ENCODE measurements at regions not wholly inside any gene's neighbourhood (a gene's known extent, or its start where the extent isn't known, plus 50 kb on each side); places are given as distances from the start of the nearest gene placed in this dataset.

DNA sequence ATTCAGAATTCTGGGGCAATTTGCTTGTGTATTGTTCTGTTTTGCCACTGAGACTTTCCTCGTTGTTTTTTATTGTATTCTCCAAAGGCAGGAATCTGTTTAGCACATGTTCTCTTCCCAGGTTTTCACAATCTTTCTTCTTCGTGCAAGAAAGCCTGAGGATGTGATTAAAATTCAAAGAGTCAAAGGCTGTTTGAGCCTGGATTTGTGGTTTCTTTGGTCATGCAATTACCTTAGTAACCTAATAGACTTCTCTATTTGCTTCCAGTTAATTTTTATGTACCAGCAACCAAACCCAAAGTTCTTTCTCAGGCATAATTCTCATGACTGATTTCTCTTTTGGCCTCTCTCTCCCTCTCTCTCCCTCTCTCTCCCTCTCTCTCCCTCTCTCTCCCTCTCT lies 1420.1 kb upstream of the TENM3 start:
- no peak for DNase-seq (ENCODE audit: low read depth)
- H3K4me3 ChIP-seq (ENCODE audit: low read depth, low read length), result no peak overlapping the region
- TF ChIP-seq, protein P1, sequence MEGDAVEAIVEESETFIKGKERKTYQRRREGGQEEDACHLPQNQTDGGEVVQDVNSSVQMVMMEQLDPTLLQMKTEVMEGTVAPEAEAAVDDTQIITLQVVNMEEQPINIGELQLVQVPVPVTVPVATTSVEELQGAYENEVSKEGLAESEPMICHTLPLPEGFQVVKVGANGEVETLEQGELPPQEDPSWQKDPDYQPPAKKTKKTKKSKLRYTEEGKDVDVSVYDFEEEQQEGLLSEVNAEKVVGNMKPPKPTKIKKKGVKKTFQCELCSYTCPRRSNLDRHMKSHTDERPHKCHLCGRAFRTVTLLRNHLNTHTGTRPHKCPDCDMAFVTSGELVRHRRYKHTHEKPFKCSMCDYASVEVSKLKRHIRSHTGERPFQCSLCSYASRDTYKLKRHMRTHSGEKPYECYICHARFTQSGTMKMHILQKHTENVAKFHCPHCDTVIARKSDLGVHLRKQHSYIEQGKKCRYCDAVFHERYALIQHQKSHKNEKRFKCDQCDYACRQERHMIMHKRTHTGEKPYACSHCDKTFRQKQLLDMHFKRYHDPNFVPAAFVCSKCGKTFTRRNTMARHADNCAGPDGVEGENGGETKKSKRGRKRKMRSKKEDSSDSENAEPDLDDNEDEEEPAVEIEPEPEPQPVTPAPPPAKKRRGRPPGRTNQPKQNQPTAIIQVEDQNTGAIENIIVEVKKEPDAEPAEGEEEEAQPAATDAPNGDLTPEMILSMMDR (IDR thresholded peaks at IDR 0.05; ENCODE audit: control insufficient read depth, extremely low read depth, insufficient read depth), result no peak

DNA sequence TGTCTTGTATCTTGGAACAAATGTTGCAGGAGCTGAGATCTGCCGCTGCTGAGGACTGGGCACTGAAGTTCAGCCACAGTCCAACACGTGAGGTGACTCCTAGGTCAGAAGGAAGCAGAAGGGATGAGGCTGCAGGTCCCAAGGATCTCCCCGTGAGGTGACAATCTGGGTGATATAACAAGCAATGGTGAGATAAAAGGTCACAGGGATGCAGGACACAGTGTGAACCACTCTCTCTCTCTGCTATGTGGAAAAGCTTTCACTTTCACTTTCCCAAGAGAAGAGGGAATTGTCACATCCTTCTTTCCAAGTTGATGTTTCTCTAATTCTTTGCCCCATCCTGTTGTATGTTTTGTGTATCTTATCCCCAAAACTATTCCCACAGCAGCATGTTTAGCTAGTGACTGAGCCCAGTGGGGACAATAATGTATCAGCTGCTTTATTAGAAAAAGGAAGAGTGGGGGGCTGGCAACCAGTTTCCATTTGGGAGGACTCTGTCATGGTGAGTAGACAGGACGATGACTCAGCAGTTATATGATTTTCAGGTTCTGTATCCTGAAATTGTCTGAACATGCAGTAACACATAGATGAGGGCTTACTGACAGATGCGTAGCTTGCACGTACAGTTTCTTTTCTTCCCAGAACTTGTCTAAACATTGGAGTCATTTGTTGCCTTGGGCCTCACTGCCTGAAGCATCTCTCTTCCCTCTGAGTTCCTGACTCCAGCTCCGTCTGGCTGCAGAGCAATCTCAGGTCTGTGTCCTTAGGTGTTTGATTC lies 1415.8 kb upstream of the TENM3 start:
- peak overlapping the region; percentile 11; the same call in 1 of the 2 replicates for H3K4me3 ChIP-seq (ENCODE audit: low read depth, low read length)
- no peak for DNase-seq (ENCODE audit: low read depth)
- TF ChIP-seq, protein P1 (IDR thresholded peaks at IDR 0.05; ENCODE audit: control insufficient read depth, extremely low read depth, insufficient read depth), result no peak

DNA sequence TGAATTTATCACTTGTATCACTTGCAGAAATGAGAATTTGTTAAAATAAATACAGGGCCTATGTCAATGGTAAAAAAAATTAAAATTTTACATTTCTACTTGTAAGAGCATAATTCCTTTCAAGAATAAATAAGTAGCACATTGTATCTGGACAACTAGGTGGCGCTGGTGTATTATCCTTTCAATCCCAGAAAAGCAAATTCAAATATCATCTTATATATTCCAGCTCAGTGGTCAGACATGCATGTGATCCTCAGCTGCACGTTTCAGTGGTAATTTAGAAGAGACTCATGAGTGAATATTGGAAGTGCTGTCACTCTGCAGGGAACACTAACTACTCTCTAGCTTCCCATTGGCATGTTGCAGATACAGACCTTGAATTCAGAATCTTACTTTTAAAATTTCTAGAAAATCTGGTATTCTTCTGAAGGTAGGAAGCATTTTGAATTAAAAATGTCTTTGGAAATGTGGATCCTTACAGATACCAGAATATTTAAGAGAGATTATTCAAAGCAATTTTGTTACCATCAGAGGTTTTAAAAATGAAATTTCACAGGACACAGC lies 1414.7 kb upstream of the TENM3 start:
- DNase-seq (ENCODE audit: low read depth), result peak; percentile 13
- no peak overlapping the region for H3K4me3 ChIP-seq (ENCODE audit: low read depth, low read length)
- TF ChIP-seq, protein P1 (IDR thresholded peaks at IDR 0.05; ENCODE audit: control insufficient read depth, extremely low read depth, insufficient read depth), result peak; percentile 74

DNA sequence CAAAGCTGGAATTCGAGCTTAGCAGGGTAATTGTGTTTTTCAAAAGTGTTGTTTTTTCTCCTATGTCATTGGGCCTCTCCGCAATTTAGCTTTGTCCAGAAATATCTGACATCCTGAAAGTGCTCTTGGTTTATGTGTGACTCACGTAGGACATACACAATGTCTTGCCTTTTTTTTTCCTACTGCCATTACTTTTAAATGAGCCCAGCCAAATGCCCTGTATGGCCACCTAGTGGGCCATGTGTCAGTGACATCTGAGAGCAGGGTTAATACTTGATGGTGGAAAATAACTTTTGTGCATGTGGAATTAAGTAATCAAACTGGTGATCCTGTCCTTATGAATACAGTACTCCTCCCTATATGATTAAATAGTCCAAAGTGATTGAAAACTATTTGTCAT lies 1411.1 kb upstream of the TENM3 start:
- DNase-seq (ENCODE audit: low read depth), result no peak
- TF ChIP-seq, protein P1 (IDR thresholded peaks at IDR 0.05; ENCODE audit: control insufficient read depth, extremely low read depth, insufficient read depth), result no peak
- no peak overlapping the region for H3K4me3 ChIP-seq (ENCODE audit: low read depth, low read length)

DNA sequence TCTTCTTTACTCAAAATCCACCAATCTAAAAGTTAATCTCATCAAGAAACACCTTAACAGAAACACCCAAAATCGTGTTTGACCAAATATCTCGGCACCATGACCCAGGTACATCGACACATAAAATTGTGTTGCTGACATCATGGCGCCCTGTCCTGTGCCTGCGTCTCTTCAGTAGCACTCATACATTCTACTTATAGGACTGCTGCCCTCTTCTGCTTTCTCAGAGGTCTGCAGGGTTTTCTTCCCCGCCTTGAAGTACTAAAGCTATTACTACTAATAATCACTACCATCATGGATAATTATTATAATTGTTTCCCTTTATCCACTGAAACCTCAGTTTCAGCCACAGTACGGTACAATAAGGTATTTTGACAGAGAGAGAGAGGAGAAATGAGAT lies 1403.1 kb upstream of the TENM3 start:
- DNase-seq (ENCODE audit: low read depth), result no peak
- no peak overlapping the region for H3K4me3 ChIP-seq (ENCODE audit: low read depth, low read length)
- TF ChIP-seq, protein P1 (IDR thresholded peaks at IDR 0.05; ENCODE audit: control insufficient read depth, extremely low read depth, insufficient read depth), result no peak

DNA sequence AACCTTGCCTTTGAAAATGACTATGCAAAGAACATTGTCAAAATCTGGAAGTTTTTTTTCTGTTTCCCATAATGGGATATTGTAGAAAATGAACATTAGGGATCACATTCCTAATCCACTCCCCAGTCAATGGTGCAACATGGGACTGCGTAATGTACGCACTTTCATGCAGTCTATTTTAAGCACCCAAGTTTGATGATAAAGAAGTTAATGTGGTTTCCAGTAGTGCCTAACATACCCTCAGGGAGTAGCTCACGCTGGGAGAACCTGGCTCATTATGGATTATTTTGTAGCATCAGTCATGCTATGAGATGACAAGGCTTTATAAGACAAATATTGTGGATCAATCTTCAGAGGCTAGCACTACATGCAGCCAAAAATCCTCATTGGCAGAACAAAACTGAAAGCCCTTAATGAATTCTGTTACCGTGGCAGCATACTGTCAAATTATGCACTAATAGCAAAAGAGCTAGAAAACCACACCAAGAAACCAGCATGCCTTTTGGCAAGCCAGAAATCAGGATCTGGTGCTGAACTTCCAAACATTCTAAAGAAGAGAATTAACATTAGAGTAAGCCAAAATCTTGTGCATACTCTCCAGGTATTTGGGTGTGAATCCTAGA lies 1392.8 kb upstream of the TENM3 start:
- DNase-seq (ENCODE audit: low read depth), result no peak
- TF ChIP-seq, protein P1 (IDR thresholded peaks at IDR 0.05; ENCODE audit: control insufficient read depth, extremely low read depth, insufficient read depth), result no peak
- no peak overlapping the region for H3K4me3 ChIP-seq (ENCODE audit: low read depth, low read length)

Measured in LNCaP clone FGC (cell line).